D721Med (cell line): ENCODE measurements at regions not wholly inside any gene's neighbourhood (a gene's known extent, or its start where the extent isn't known, plus 50 kb on each side); places are given as distances from the start of the nearest gene placed in this dataset.

Experiments
- DNase-seq: peaks from one replicate; pipeline ENCODE4 v3.0.0; 2011; ENCODE audit warnings: low spot score; ENCODE audit not compliant: insufficient read length
- FAIRE-seq: peaks from 2 replicates; lab custom pipeline; 2011; peaks lifted over from hg19 to GRCh38; lab: Jason Lieb, UNC
- CTCF ChIP-seq: IDR thresholded peaks from 2 replicates; pipeline ENCODE4 v1.5.1; 2012; ENCODE audit warnings: mild to moderate bottlenecking, control low read depth; ENCODE audit not compliant: insufficient read depth; ENCODE audit errors: missing control alignments

DNA sequence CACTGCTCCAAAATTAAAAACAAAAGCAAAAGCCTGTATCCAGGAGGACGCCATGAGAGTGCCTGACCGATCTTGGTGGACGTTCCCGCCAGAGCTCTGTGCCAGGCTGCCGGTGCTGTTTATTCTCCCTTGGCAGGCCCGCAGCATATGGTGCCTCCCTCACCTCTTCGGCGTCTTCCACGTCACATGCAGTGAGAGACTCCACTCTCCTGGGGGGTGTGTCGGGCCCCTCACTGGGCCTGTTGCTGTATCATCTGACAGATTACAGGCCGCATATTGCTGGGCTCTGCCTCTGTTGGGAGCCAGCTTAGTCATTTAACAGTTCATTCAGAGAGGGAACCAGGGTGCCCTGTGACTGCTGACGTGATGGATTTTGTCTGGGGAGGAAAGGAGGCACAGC lies 86.4 kb upstream of the ARRDC4 start:
- no peak for FAIRE-seq
- no peak for TF ChIP-seq CTCF

GRCh38 chr15:97875025-97875512 lies 85.4 kb upstream of the ARRDC4 start:
- DNase-seq (no peak), FAIRE-seq (no peak)
- TF ChIP-seq CTCF: no peak

More for the DNA sequence above, 86.4 kb upstream of the ARRDC4 start:
- no peak for DNase-seq

DNA sequence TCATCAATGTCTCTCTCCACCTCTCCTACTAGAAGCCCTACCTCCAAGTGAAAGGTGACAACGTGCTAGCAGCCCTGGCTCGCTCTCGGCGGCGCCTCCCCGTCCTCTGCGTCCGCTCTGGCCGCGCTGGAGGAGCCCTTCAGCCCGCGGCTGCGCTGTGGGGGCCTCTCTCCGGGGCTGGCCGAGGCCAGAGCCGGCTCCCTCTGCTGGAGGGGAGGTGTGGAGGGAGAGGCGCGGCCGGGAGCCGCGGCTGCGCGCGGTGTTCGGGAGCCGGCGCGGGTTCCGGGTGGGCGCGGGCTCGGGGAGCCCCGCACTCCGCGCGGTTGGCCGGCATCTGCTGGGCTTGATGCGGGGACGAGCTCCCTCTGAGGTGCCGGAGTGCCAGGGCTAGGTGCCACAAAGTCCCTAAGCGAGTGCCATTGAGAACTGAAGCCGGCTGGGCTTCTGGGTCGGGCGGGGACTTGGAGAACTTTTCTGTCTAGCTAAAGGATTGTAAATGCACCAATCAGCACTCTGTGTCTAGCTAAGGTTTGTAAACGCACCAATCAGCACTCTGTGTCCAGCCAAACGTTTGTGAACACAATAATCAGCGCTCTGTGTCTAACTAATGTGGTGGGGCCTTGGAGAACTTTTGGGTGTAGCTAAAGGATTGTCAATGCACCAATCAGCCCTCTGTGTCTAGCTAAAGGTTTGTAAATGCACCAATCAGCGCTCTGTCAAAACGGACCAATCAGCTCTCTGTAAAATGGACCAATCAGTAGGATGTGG lies 84.8 kb upstream of the ARRDC4 start:
- TF ChIP-seq CTCF: no peak
- FAIRE-seq (no peak), DNase-seq (no peak)

GRCh38 chr15:97876281-97876675 lies 84.2 kb upstream of the ARRDC4 start:
- DNase-seq (no peak), FAIRE-seq (no peak)
- no peak for TF ChIP-seq CTCF

- no peak for TF ChIP-seq CTCF
- FAIRE-seq (no peak), DNase-seq (no peak)
Observed at GRCh38 chr15:97881346-97881965, 79.0 kb upstream of the ARRDC4 start.

- FAIRE-seq: no peak
- TF ChIP-seq CTCF: no peak
- no peak for DNase-seq
Observed at GRCh38 chr15:97884513-97885131, 75.9 kb upstream of the ARRDC4 start.
